ENCODE measurements at regions not wholly inside any gene's neighbourhood (a gene's known extent, or its start where the extent isn't known, plus 50 kb on each side); places are given as distances from the start of the nearest gene placed in this dataset.
"Not testable (repeated sequence)": the region's sequence is repeated elsewhere in the genome, so short reads cannot be mapped to it uniquely, and the experiment has no call there.

- H3K9me3 Mint-ChIP-seq, H3K36me3 Mint-ChIP-seq, H3K27me3 Mint-ChIP-seq, H3K4me1 Mint-ChIP-seq, H3K27ac Mint-ChIP-seq, H3K4me3 Mint-ChIP-seq: not testable (repeated sequence)
Observed at GRCh38 chr1:120289601-120290074, 113.3 kb upstream of the SEC22B start.

DNA sequence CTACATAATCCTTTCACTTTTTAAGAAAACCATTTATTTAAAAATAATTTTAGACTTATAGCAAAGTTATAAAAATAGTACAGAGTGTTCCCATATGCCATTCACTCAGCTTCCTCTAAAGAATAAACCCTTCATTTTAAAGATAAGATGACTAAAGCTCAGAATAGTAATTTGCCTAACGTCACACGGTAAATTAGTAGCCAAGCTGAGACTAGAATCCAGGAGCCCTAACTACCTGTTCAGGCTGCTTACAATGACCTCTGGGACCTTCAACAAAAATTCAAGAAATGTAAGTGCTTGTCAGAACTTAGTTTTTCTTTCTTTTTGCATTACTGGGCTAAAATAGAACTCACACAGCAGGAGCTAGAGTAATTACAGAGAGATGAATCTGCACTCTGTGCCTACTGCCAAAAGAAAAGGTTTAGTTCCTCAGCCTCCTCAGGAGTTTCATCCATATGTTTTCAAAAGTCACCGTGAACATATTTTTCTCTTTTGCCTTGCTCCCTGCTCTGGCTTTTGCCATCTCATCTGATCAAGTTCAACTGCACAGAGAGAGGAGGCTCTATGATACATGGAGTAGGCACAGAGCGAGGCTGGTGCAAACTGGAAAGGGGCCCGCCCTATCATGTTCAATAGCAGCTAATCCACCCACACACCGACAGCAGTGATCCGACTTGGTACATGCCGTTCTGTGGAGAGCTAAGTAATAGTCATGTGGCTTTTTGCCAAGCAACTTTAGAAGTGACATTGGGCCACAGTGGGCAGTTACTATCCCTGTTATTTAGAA, 112.7 kb upstream of the SEC22B start:
- H3K27ac Mint-ChIP-seq, H3K4me3 Mint-ChIP-seq, H3K9me3 Mint-ChIP-seq, H3K36me3 Mint-ChIP-seq, H3K27me3 Mint-ChIP-seq, H3K4me1 Mint-ChIP-seq: not testable (repeated sequence)

DNA sequence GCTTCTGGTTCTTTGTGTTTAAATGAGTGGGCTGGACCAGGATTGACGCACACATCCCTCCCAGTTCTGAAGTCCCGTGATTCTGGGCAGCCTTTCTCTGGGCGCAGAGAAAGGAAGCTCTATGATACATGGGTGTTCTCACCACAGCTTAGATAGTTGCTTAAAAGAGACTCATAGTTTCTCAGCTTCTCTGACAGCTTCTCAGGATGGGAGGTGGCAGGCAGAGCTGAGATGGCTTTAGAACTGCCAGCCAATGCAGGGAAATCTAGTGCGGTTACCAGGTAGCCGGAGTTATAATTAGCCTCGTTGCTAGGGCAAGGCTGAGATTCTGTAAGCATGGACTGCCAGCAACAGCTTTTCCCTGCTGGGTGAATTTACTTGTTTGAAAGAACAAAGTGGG, 111.8 kb upstream of the SEC22B start:
- not testable (repeated sequence) for H3K27me3 Mint-ChIP-seq, H3K9me3 Mint-ChIP-seq, H3K27ac Mint-ChIP-seq, H3K4me3 Mint-ChIP-seq, H3K4me1 Mint-ChIP-seq, H3K36me3 Mint-ChIP-seq

- H3K27ac Mint-ChIP-seq, H3K9me3 Mint-ChIP-seq, H3K36me3 Mint-ChIP-seq, H3K4me3 Mint-ChIP-seq, H3K4me1 Mint-ChIP-seq, H3K27me3 Mint-ChIP-seq: not testable (repeated sequence)
Observed at GRCh38 chr1:120282744-120283464, 106.6 kb upstream of the SEC22B start.

GRCh38 chr1:120278259-120278610, 101.9 kb upstream of the SEC22B start:
- not testable (repeated sequence) for H3K9me3 Mint-ChIP-seq, H3K27me3 Mint-ChIP-seq, H3K36me3 Mint-ChIP-seq, H3K4me3 Mint-ChIP-seq, H3K27ac Mint-ChIP-seq, H3K4me1 Mint-ChIP-seq

DNA sequence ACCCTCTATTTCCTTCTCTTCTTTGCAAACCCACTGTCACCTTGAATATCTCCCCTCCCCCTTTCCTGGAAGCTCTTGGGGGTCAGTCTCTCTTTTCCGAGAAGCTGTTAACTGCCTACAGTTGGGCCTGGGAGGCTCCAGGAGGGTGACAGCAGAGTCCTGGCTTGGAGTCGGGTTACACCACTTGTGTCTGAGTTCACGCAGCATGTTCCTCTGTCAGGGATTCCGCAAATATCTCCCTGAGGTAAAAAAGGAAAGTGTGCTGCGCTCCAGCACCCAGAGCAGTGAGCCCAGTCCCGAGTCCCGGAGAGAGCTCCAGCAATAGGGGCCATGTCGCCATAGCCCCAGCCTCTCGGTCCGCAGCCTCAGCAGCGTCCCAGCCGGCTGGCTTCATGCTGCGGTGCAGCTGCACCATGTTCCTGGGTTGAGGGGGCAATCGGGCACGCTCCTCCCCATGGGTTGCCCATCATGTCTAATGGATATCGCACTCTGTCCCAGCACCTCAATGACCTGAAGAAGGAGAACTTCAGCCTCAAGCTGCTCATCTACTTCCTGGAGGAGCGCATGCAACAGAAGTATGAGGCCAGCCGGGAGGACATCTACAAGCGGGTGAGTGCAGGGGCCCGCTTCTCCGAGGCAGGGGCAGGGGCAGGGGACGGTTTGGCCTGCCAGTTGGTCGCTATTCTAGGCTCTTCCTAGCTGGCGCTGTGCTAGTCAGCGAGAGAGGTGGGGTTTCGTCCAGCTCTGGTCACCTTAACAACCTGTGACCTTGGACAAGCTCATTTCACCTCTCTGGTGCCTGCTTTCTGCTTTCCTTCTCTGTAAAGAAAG, 101.3 kb upstream of the SEC22B start:
- H3K36me3 Mint-ChIP-seq, H3K9me3 Mint-ChIP-seq, H3K4me3 Mint-ChIP-seq, H3K4me1 Mint-ChIP-seq, H3K27me3 Mint-ChIP-seq, H3K27ac Mint-ChIP-seq: not testable (repeated sequence)

GRCh38 chr1:120276710-120277109, 100.4 kb upstream of the SEC22B start:
- H3K27me3 Mint-ChIP-seq, H3K4me3 Mint-ChIP-seq, H3K4me1 Mint-ChIP-seq: not testable (repeated sequence)

GRCh38 chr1:120274438-120274837, 98.1 kb upstream of the SEC22B start:
- not testable (repeated sequence) for H3K4me3 Mint-ChIP-seq, H3K27me3 Mint-ChIP-seq, H3K36me3 Mint-ChIP-seq, H3K4me1 Mint-ChIP-seq, H3K9me3 Mint-ChIP-seq, H3K27ac Mint-ChIP-seq

More at GRCh38 chr1:120276710-120277109, 100.4 kb upstream of the SEC22B start:
- not testable (repeated sequence) for H3K9me3 Mint-ChIP-seq, H3K27ac Mint-ChIP-seq, H3K36me3 Mint-ChIP-seq

DNA sequence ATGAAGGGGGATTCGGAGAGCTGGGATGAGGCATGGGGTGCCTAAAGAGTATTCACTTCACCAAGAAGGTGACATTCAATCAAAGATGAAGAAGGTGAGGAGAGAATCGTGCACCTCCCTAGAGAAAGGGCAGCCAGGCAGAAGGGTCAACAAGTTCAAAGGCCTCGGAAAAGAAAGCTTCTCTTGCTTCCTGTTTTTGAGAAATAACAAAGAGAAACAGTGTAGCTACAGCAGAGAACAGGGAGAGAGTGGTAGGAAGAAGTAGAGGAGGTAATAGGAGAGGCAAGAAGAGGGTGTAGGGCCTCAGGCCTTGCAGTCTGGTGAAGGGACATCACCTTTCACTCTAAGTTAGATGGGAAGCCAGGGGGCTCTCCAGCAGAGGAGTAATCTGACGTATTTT, 97.0 kb upstream of the SEC22B start:
- H3K9me3 Mint-ChIP-seq, H3K27ac Mint-ChIP-seq, H3K4me1 Mint-ChIP-seq, H3K27me3 Mint-ChIP-seq, H3K36me3 Mint-ChIP-seq, H3K4me3 Mint-ChIP-seq: not testable (repeated sequence)

GRCh38 chr1:120272242-120272641, 95.9 kb upstream of the SEC22B start:
- not testable (repeated sequence) for H3K9me3 Mint-ChIP-seq, H3K27ac Mint-ChIP-seq, H3K4me3 Mint-ChIP-seq, H3K36me3 Mint-ChIP-seq, H3K27me3 Mint-ChIP-seq, H3K4me1 Mint-ChIP-seq

DNA sequence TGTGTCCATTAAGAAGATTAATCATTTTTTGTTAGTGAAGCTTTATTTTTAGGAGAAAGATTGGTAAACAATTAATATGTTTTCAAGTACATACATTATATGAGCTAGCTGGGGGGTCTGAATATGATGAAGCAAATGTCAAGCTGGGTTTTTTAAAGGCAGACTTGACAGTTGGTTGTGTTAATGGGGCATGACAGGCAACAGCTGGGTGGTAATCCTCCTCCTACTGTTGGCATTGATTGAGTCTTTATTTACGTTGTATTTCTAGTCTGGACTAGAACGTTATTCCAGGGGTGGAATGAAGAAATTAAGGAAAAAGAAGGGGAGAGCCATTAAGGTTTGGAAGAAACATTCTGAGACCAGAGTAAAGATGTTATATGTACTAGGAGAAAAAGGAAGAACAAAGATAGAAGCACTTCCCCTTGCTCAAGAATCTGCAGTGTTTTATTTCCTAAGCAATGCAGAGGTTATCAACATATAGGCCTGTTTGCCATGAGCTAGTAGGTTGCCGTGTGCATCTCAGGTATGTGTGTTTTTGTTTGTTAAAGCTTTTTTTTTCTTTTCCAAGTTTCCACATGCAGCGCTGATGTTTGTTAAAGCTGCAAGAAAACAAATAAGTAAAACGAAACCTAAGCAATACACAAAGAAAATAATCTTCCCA, 95.4 kb upstream of the SEC22B start:
- H3K9me3 Mint-ChIP-seq, H3K27me3 Mint-ChIP-seq, H3K36me3 Mint-ChIP-seq, H3K4me1 Mint-ChIP-seq, H3K27ac Mint-ChIP-seq, H3K4me3 Mint-ChIP-seq: not testable (repeated sequence)

GRCh38 chr1:120267894-120268551, 91.7 kb upstream of the SEC22B start:
- not testable (repeated sequence) for H3K27me3 Mint-ChIP-seq, H3K4me1 Mint-ChIP-seq, H3K27ac Mint-ChIP-seq, H3K9me3 Mint-ChIP-seq, H3K4me3 Mint-ChIP-seq, H3K36me3 Mint-ChIP-seq

DNA sequence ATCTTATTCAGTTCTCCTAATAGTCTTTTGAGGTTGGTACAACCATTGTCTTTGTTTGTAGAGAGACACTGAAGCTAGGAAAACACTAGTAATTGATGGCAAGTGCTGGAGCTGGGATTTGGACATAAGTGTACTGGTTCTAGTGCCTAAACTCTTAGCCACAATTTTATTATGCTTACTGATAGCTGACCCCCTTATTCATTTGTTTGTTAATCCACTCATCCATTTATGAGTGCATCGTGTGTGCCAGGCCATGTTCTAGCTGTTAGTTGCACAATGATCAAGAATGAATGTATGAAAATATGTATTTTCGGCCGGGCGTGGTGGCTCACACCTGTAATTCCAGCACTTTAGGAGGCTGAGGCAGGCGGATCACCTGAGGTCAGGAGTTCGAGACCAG, 88.2 kb upstream of the SEC22B start:
- H3K36me3 Mint-ChIP-seq, H3K27me3 Mint-ChIP-seq, H3K9me3 Mint-ChIP-seq, H3K27ac Mint-ChIP-seq, H3K4me3 Mint-ChIP-seq, H3K4me1 Mint-ChIP-seq: not testable (repeated sequence)

DNA sequence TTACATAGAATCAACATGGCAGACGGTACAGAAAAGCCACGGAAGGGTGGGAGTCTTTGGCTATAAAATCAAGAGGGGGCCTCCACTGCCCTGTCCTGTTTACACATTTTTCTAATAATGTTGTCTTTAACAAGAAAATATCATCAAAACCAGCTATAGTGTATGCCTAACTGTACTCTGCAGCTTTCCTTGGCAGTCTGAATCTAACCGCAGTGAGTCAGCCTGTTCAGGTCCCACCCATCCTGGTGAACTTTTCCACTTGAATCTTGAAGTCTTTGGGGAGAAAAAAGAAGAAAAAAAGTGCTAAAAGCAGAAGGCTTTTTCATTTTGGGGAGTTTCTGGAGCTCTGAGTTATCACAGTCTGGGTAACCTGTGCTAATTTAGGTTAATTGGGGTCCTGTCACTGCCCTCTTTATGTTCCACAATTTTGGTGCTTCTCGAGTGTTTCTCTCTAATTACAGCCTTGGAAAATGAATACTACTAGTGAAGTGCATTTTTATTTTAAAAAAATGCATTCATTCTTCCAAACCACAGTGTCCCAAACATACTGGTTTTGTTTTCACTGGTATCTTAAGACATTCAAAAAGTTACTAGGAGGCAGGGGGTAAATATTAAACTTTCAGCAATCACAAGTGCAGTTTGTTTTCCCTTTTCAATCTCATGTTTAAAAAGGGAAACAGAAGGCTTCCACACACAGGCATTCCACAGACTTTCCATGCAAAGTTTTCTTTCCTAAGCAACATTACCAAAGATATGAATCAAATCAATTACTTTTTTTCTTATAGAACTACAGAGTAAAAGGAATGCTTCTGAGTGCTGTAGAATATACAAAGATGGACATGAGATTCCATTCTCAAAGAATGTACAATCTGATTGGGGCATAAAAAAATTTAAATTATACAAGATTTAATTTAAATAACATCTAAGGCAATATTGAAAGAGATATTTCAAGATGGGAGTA, 86.8 kb upstream of the SEC22B start:
- H3K4me3 Mint-ChIP-seq, H3K9me3 Mint-ChIP-seq, H3K4me1 Mint-ChIP-seq, H3K36me3 Mint-ChIP-seq, H3K27me3 Mint-ChIP-seq, H3K27ac Mint-ChIP-seq: not testable (repeated sequence)
